Epithelial cell of proximal tubule (primary cell): ENCODE measurements at regions not wholly inside any gene's neighbourhood (a gene's known extent, or its start where the extent isn't known, plus 50 kb on each side); places are given as distances from the start of the nearest gene placed in this dataset.

Source experiments
- DNase-seq: peaks from one replicate; pipeline ENCODE4 v3.0.0-alpha.2; 2011; ENCODE audit warnings: low read depth
- H3K4me3 ChIP-seq: 2 replicates; pipeline ENCODE4 v1.5.1; 2011; ENCODE audit warnings: low read depth, mild to moderate bottlenecking, low read length
- CTCF ChIP-seq: conservative IDR thresholded peaks from 2 replicates; pipeline ENCODE4 v1.5.1; 2012; ENCODE audit warnings: low read depth, mild to moderate bottlenecking, low read length

- peak; percentile 75 for DNase-seq
- no peak overlapping the region for H3K4me3 ChIP-seq
- TF ChIP-seq CTCF, result no peak
These were observed 527.2 kb downstream of the GATA3 start for GRCh38 chr10:8581521-8582225.

GRCh38 chr10:8583096-8583495 is 528.6 kb downstream of the GATA3 start:
- DNase-seq, result no peak
- no peak overlapping the region for H3K4me3 ChIP-seq
- TF ChIP-seq CTCF, result no peak

- H3K4me3 ChIP-seq, result no peak overlapping the region
- TF ChIP-seq CTCF, result no peak
- DNase-seq, result no peak
These were observed 530.2 kb downstream of the GATA3 start for GRCh38 chr10:8584666-8585065.

- TF ChIP-seq CTCF, result no peak
- H3K4me3 ChIP-seq, result no peak overlapping the region
- no peak for DNase-seq
These were observed 532.0 kb downstream of the GATA3 start for GRCh38 chr10:8586504-8586903.

- DNase-seq, result no peak
- H3K4me3 ChIP-seq, result no peak overlapping the region
- TF ChIP-seq CTCF, result no peak
These were observed 533.6 kb downstream of the GATA3 start for GRCh38 chr10:8588135-8588534.

GRCh38 chr10:8590518-8590917 is 536.0 kb downstream of the GATA3 start:
- no peak overlapping the region for H3K4me3 ChIP-seq
- no peak for TF ChIP-seq CTCF
- no peak for DNase-seq

- no peak for TF ChIP-seq CTCF
- no peak for DNase-seq
- H3K4me3 ChIP-seq, result no peak overlapping the region
These were observed 537.2 kb downstream of the GATA3 start for GRCh38 chr10:8591640-8592039.
